CD4-positive, alpha-beta T cell treated with Interleukin-6 for 4 hours (primary cell): ENCODE measurements at regions not wholly inside any gene's neighbourhood (a gene's known extent, or its start where the extent isn't known, plus 50 kb on each side); places are given as distances from the start of the nearest gene placed in this dataset.

Experiments
- DNase-seq: peaks from one replicate; pipeline ENCODE4 v3.0.0-alpha.2; 2020; ENCODE audit warnings: mixed read lengths

DNA sequence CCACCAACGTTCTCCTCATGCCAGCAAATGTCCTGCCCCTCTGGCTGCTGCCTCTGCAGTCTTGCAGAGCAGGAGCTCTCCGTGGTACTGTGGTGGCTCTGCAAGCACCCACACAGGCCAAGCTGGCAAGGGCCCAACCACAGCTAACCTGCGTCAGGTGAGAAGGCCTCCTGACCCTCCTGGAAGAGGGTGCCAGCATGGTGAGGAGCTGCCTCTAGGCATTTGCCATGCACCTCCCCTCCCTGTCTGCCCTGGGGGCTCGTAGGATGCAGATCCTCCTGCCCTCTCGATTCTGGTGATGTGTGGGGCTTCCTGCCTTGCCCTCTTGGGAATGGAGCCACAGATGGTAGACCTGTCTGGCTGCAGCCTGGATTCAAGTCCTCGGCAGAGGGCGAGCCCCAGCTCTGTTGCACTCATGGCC lies 1408.8 kb downstream of the TBC1D22A start:
- DNase-seq: no peak

DNA sequence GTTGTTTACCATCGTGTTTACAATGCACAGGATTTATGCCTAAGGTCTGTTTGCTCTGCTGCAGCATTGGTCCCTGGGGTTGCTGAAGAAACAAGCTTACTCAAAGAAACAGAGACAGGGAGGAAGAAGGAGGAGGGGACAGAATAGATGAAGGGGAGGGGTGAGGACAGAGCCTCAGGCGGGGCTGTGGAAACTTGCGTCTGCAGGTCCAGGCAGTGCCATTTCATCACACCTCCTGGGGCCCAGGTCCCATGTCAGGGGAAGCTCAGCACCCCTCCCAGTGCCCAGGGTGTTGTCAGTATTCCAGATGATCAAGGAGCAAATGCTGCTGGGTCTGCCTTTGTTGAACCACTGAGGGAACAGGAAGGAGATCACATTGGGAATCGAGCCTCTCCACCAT lies 1406.8 kb downstream of the TBC1D22A start:
- DNase-seq: no peak

DNA sequence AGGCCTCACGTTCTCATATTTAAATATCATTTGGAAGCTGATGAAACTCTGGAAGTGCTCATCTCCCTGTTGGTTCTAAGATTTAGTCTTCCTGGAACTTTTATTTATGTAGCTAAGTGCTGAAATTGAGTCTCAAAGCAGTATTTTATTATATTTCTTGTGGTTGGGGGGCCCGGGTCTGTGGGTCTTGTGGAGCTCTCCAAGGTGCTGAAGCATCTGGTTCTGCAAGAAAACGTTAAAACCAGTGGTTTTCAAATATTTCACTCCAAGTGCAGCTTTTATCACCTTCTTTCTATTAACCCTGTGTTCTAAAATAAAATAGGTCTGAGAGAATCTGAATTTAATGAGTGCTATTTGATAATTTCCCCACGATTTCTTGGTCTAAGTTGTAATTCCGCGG lies 1404.8 kb downstream of the TBC1D22A start:
- no peak for DNase-seq

DNA sequence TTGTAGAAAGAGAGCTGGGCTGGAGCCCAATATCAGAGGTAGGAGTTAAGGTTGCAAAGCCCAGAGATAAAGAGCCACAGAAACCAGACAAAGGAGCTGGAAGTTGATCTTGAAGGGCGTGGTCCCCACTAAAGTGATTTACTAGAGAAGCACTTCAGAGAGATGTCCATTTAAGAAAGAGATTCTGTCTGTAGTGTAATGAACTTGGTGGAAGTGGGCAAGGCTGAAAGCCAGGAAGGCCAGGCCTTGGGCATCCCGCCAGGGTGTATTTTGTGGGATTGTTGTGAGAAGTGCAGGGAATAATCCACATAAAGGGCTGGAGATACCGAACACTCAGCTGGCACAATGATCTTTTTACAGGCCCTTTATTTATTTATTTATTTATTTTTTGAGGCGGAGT lies 1398.8 kb downstream of the TBC1D22A start:
- DNase-seq: no peak

DNA sequence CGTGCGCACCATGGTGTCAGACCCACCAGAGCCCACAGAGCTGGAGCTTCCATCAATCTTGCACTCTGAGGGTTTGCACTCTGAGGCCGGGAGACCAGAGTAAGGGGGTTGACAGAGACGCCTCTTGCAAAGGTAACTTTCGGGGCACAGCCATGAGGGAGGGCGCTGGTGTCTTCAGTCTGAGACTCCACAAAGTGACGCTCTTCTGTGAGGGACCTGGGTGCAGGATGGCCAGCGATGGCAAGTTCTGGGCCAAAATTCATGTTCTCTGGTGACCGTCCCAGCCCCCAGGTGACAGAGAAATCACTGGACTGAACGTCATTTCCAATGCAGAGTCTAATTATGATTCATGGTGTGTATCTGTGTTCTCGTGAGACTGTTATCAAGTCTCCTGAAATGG lies 1395.2 kb downstream of the TBC1D22A start:
- DNase-seq: no peak

DNA sequence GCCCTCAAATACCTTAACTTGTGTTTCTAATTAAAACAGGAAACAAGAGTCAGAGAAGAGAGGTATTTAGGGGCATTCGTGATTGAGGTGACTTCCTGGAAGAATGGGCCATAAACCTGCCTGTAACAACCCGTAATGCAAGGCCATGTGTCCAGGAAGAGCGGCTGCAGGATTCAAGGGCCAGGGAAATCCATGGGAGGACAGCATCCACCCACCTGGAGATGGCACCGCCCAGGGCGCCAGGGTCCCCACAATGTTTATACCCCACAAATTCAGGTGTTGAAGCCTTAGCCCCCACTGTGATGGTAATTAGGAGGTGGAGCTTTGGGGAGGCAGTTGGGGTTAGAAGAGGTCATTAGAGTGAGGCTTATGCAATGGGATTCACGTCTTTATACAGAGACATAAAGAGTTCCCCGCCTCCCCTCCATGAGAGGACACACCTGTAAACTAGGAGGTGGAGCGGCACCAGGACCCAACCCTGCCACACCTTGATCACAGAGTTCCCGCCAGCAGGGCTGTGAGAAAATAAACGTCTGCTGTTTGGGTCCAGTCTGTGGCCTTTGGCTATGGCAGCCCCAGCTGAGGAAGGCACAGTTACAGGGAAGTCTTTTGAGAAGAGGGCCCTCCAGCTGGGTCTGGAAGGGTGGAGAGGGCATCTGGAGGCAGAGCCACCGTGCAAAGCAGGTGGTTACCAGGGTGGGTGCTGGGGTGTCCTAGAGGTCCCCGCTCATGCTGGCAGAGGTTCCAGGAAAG lies 1394.3 kb downstream of the TBC1D22A start:
- no peak for DNase-seq

DNA sequence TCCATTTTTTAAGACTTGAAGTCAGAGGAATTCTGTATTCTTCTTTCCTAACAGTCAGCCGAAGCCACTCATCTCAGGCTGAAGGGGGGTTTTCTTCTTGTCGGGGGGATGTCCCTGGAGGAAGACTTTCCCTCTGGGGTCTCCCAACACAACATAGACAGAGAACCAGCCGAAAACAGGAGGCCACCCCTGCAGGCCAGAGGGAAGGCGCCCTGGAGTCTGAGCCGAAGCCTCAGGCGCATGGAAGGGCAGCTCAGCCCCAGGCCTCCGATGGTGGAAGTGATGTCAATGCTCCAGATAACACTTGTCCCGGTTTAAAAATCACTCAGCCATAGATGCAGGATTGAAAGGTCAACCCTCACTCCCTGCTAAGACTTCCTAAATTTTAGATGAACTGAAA lies 1393.0 kb downstream of the TBC1D22A start:
- DNase-seq: no peak

DNA sequence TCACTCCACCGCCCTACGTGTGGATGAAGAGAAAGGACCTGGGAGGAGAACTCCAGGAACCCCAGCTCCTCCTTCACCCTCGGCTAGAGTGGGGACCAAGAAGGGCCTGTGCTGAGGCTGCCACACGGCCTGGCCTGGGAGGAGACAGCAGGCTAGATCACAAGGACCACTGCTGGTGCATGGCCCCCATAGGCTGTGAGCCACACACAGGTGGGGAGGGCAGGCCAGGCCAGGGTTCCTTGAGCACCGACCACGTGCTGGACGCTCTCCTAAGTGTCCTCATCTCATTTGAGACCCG lies 1392.4 kb downstream of the TBC1D22A start:
- no peak for DNase-seq

DNA sequence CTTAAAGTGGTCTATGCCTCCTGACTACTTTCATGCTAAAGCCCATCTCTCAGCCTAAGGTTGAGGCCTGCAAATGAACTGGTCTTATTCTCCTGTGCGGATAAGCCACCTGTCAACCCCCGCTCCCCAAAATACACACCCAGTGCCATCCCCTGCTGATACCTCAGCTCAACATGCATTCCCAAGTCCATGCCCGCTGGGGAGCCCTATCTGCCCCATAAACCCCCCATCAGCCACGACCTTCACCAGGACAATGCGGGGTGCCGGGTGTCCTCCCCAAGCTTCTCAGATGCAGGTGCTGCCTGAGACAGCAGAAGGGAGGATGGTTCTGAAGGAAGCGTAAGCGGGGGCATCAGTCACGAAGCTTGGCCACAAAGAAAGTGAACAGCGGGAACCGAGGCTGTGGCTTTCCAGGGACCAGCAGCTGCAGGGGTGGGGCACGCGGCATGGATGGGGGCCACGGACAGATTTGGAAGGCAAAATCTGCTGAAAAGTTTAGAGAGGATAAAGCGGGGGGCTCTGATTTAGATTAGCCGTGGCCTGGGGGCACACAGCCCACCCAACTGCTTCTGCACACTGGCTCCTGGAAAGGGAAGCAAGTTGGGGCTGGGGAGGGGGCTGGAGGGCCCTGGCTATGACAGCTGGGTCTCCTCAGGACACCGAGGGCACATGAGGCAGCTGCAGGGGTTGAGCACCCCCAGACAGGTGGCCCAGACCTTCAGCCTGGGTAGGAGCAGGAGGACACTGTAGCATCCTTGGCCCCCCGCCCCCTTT lies 1391.9 kb downstream of the TBC1D22A start:
- no peak for DNase-seq

DNA sequence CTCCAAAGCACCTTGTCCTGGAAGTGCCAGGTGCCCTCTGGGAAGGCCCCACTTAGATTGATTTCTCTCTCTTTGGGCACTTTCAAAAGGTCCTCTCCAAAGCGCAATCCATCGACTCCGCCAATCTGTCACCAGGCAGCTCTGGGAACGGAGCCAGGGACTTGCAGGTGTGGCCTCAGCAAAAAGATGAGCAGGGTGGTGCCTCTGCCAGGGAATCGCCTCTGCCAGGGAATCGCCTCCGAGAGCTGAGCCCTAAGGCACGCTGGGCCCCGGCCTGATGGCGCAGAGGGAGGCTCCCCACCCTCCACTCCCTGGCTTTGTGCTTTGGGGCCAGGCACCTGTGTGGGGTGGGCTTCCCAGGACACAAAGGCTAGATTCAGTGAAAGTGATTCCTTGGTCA lies 1391.3 kb downstream of the TBC1D22A start:
- DNase-seq: no peak

DNA sequence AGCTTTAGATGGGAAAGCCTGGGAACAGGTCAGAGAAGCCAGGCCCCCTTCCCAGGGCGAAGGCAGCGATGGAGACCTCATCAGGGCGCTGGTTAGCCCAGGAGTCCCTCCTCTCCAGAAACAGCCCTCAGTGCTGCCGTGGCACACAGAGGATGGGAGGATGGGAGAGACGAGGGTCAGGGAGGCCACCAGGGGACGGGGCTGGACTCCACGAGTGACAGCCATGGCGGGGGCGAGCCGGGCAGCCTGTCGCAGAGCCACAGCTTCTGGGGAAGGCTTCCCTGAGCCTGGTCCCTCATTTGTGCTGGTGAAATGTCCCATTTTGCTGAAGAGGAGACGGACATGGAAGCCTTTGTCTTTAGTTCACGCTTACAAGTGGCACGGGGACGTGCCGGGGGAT lies 1390.5 kb downstream of the TBC1D22A start:
- no peak for DNase-seq

DNA sequence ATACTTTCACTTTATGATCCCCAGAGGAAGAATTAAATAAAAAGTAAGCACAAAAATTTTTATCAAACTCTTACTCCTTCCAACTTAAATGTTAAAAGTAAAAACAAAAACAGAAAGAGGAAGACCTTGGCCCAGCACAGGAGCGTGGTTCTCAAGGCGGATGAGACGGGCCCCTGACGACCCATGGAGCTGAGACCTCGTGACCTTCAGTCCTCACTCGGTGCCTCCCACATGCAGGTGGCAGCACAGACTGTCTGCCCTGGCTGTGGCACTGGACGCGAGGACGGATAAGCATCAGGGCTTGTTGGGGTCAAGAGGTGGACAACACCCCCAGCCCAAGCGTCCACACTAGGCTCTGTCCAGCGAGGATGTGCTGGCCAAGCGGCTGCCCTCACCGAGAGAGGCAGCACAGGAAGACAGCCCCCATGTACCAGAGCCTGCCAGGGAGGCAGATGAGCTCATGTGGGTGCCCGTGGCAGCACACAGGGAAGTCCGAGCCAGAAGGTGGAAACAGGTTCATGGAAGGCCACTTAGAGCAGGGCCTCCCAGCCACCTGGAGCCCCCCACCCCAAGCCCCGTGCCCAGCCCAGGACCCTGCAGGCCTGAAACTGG lies 1389.8 kb downstream of the TBC1D22A start:
- DNase-seq: no peak

DNA sequence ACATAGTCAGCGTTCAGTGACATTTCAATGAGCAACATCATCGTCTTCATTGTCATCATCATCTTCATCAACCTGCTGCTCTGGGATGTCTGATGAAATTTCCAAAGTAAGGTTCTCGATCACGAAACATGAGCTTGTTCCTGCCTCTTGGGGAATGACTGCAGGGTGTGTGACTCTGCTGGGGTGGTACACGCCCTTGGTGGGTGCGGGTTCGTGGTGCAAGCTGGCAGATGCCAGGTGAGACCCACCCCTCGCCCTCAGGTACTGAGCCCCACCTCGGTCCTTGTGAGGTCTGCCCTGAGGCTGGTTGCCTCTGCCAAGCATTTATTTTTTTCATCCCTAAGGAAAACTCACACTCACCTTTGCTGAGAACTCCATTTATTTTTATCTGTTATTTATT lies 1389.2 kb downstream of the TBC1D22A start:
- DNase-seq: no peak

DNA sequence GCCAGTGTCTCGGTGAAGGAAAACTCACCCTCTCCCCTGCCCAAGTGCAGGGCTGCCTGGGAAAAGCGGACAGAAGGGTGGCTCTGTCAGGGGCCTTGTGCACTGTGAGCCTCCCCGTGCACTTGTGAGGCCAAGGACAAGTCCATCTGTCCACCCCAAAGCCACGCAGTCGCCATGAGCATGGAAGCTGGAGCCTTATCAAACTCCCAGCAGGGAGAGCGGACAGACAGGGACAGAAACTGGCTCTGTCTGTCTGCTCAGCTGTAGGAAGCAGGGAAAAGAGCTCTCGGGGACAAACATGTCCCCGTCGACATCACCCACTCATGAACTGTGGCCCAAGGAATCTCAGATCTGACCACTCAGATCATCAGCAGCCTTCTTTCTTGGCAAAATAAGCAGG lies 1385.4 kb downstream of the TBC1D22A start:
- DNase-seq: no peak

DNA sequence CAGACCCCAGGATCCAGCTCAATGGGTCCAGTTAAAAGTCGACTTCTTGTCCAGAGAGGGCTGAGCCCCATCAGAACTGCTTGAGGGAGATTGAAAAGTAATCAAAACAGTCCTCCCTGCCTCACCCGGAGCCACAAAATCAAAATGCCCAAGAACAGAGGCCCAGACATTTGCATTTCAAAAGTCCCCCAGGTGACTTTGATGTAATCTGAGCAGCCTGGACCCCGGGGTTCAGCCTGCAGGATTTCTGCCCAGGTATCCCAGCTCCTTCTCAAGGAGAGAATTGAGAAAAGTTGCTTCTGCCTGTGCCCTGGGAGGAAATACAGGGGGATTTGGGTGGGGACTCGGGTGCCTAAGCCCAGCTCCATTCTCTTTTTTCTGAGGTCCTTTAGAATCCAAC lies 1385.0 kb downstream of the TBC1D22A start:
- DNase-seq: no peak

DNA sequence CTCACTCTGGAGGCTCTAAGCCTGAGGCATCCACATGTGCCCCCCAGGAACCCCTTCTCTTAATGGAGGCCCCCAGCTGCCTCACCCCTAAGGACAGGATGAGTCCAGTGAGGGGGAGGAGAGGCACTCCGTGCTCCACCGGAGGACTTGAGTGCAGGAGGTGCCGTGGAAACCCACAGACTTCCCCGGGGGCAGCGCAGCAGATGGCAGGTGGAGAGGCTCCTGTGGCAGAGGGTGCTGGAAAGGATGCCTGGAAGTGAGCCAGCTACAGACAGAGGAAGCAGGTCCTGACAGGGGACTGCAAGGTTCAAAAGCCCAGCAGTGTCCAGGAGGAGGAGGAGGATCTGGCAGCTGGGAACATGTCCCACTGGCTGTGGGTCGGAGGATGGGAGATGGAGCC lies 1384.0 kb downstream of the TBC1D22A start:
- DNase-seq: no peak

DNA sequence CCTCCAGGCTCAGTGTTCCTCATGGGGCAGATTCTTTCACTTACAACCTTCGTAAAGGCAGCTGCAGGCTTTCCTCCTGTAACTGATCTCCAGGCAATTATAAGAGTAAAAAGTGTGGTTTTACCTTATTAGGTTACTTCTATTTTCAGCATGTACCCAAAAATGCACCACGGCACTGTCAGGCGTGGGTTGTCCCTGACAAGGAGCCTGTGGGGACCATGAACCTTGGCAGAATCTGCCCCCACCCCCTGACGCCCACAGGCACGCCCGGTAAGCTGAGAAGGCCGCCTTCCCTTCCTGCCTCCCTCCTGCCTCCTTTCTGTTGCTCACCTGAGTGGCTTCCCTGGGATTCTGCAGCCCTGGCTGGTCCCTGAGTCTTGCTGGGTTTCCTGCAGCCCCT lies 1383.3 kb downstream of the TBC1D22A start:
- DNase-seq: no peak

DNA sequence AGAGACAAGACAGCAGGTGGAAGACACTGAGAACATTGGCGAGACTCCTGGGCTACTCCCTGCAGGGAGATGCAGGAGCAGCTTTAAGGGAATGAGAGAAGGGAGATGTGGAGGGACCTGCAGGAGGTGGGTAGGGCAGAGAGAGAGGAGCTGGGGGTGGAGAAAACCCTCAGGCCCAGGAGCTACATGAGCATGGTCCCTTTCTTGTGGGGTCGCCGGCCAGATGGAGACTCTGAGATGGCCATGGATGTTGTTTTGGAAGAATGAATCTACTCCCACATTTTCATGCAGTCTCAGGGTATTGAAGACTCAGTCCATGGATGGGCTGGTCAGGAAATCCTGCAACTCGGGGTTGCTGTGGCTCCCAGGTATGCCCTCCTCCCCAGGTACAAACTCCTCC lies 1381.9 kb downstream of the TBC1D22A start:
- no peak for DNase-seq

DNA sequence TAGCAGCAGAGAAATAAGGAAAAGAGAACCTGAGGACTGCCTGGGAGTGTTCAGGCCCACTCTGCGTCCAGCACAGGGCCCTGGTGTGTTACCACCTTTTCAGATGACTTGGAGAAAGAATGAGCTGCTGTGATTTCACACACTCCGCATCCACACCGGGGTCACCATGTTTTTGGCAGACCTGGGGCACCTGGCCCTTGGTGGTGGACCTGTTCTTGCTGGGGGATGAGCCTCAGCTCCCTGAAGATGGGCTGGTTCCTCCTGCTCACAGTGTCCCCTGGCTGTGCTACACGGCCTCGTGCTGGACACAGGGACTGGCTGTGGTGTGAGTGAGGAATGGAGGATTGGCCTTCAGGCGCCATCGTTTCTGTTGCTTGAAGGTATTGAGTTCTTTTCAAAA lies 1381.4 kb downstream of the TBC1D22A start:
- no peak for DNase-seq

DNA sequence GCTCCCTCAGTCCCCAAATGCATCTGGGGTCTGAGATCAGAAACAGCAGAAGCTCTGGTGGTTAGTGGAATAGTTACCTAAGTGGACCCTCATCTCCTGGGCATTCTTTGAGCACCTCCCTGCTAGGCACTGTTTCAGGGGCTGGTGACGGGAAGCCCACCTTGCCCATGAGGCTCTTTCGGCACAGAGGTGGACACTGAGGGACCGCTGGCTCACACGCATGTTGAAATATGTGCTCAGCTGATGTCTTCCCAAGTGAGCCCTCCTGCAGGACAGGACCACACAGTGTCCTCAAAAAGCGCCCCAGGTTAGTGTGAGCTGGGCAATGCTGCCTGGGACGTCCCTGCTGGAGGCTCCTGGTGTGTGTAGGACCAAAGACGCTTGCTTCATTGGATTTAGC lies 1379.9 kb downstream of the TBC1D22A start:
- DNase-seq: no peak

DNA sequence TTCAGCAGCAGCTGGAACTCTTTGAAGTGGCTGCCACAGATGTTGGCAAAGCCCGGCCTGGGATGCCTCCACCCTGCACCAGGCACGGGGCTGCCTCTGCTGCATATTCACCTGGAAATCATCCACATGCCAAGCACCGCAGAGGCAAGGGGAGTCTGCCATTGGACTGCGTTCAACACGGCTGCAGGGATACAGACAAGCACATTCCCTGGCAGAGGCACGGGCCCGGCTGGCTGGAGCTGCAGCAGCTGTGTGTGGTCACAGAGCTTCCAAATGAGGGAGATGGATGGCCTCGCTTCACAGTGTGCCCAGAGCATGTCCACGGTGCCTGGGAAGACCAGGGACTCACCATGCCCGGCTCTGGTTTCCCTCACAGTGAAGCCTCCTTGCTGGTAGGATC lies 1378.9 kb downstream of the TBC1D22A start:
- no peak for DNase-seq

DNA sequence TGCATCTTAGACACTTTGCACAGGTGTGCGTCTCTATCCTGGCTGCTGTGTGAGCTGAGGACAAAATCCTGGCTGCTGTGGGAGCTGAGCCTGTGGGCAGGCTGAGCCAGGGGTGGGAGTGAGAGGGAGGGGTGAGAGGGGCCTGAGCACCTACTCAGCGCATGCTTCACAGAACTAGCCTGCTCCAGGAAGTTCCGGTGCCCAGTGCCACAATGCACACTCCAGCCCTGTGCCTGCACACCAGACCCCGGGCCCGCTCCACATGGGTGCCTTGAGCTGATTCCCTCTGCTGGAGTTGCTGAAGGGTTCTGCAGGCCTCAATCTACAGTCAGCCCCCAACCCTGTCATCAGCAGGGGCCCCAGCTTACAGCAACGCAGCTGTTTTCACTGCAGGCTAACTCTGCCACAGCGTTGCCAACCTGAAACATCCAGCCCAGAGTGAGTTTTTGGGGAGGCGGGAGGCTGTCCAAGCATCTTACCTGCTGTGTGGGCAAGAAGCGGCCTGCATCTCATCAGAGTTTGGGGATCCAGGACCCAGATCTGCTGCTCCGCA lies 1377.9 kb downstream of the TBC1D22A start:
- DNase-seq: no peak

DNA sequence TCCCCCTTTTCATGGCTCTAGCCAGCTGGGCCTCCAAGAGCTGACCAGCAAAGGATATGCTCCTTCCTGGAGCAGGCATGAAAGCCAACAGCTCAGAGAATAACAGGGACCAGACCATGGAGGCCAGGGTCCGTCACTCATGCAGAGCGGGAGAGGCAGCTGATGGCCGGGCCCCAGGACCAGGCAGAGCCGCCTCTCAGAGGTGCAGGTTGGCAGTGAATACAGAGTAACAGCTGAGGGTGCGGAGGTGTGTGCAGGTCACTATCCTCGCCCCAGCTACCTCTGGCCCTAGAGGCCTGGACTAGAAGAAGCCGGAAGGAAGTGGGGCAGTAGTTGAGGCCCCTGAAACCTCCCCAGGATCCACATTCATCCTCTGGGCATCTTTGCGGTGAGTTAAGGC lies 1377.3 kb downstream of the TBC1D22A start:
- no peak for DNase-seq

DNA sequence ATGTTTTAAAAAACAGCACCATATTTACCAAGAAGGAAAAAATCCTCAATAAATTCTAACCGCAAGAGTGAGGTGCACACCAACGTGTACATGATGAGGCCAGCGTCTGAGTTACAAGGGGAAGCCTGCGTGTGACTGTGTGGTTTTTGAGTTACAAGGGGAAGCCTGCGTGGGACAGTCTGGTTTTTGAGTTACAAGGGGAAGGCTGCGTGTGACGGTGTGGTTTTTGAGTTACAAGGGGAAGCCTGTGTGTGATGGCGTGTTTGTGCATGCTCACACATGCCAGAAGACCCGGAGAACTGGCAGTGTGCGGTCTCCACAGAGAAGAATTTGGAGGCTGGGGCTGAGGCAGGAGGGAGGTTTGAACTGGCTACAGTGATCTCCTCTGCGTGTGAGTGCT lies 1376.4 kb downstream of the TBC1D22A start:
- no peak for DNase-seq
